ENCODE measurements at regions not wholly inside any gene's neighbourhood (a gene's known extent, or its start where the extent isn't known, plus 50 kb on each side); places are given as distances from the start of the nearest gene placed in this dataset.
A peak's percentile ranks its signal among the peaks of the same experiment; 100 is the strongest.

DNA sequence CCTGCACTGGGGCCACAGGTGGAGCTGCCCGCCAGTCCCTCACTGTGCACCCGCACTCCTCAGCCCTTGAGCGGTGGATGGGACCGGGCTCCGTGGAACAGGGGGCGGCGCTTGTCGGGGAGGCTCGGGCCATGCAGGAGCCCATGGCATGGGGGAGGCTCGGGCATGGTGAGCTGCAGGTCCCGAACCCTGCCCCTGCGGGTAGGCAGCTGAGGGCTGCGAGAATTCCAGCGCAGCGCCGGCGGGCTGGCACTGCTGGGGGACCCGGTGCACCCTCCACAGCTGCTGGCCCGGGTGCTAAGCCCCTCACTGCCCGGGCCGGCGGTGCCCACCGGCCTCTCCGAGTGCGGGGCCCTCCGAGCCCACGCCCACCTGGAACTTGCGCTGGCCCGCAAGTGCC lies 877.5 kb upstream of the PCDH9 start:
- H3K4me2 ChIP-seq (ENCODE audit: low read length): no peak overlapping the region
- H3K4me3 ChIP-seq (ENCODE audit: low read length): no peak overlapping the region
- H3K27me3 ChIP-seq (ENCODE audit: low read length): no peaks in the 10 kb centered on the region
- no peaks in the 10 kb centered on the region for H3F3A ChIP-seq (ENCODE audit: low read length, unreplicated experiment)
- intact Hi-C loops (cut with micrococcal nuclease): no loop called here
- no peak overlapping the region for H2AFZ ChIP-seq (ENCODE audit: low read length)
- H3K9ac ChIP-seq (ENCODE audit: low read length): no peak overlapping the region
- CTCF ChIA-PET: no interaction called here
- no TSS peak for BruUV-seq (replicated peaks)
- POLR2A ChIA-PET (ENCODE audit: unreplicated experiment): no interaction called here
- DNase-seq (no peak), ATAC-seq (no peak)
- H3K36me3 ChIP-seq (ENCODE audit: low read depth, low read length): no peaks in the 10 kb centered on the region
- H3K4me1 ChIP-seq (ENCODE audit: insufficient read depth, low read length): no peaks in the 10 kb centered on the region
- H3K9me2 ChIP-seq (replicated peaks; ENCODE audit: low read length): no peaks in the 10 kb centered on the region
- no peak overlapping the region for H3K27ac ChIP-seq (ENCODE audit: low read length)
- H3K79me2 ChIP-seq (ENCODE audit: low read length): no peaks in the 10 kb centered on the region
- H3K9me3 ChIP-seq (ENCODE audit: low read length): no peaks in the 10 kb centered on the region
- no peaks in the 10 kb centered on the region for H4K20me1 ChIP-seq (ENCODE audit: low read length)
- no peak for TF ChIP-seq EZH2 (IDR thresholded peaks at IDR 0.05; ENCODE audit: low read length, unreplicated experiment)
- TF ChIP-seq, protein P1, sequence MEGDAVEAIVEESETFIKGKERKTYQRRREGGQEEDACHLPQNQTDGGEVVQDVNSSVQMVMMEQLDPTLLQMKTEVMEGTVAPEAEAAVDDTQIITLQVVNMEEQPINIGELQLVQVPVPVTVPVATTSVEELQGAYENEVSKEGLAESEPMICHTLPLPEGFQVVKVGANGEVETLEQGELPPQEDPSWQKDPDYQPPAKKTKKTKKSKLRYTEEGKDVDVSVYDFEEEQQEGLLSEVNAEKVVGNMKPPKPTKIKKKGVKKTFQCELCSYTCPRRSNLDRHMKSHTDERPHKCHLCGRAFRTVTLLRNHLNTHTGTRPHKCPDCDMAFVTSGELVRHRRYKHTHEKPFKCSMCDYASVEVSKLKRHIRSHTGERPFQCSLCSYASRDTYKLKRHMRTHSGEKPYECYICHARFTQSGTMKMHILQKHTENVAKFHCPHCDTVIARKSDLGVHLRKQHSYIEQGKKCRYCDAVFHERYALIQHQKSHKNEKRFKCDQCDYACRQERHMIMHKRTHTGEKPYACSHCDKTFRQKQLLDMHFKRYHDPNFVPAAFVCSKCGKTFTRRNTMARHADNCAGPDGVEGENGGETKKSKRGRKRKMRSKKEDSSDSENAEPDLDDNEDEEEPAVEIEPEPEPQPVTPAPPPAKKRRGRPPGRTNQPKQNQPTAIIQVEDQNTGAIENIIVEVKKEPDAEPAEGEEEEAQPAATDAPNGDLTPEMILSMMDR (conservative IDR thresholded peaks at IDR 0.05; ENCODE audit: low read depth, low read length): no peak
- TF ChIP-seq EZH2phosphoT487 (IDR thresholded peaks at IDR 0.05; ENCODE audit: borderline replicate concordance, low read length): no peak

DNA sequence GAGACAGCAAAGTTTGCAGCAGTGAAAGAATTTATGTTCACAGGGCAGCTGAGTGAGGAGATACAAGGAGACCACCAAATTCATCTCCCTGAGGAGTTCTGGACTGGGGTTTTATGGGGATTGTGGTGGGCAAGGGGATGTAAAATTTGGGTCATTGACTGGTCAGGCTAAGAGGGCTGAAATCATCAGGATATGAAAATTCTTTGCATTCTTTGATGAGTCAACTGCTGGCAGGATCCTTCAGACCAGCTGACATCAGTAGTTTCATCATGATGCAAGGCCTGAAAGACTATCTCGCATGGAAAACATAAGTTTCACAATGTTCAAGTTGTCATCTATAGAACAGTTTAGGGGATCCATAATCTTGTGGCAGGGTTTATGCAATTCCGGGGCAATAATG lies 869.5 kb upstream of the PCDH9 start:
- no peak overlapping the region for H3K4me2 ChIP-seq (ENCODE audit: low read length)
- ChIA-PET POLR2A (ENCODE audit: unreplicated experiment) (no interaction called here), CTCF (no interaction called here)
- H2AFZ ChIP-seq (ENCODE audit: low read length): no peak overlapping the region
- no peaks in the 10 kb centered on the region for H3K9me2 ChIP-seq (replicated peaks; ENCODE audit: low read length)
- no peaks in the 10 kb centered on the region for H3K27me3 ChIP-seq (ENCODE audit: low read length)
- no peaks in the 10 kb centered on the region for H3K79me2 ChIP-seq (ENCODE audit: low read length)
- no peak overlapping the region for H3K9ac ChIP-seq (ENCODE audit: low read length)
- ATAC-seq (peak; percentile 73), DNase-seq (peak; percentile 61)
- no peak overlapping the region for H3K27ac ChIP-seq (ENCODE audit: low read length)
- peaks cover 6% of the 10 kb centered on the region; the same call in 1 of the 2 replicates for H3K4me1 ChIP-seq (ENCODE audit: insufficient read depth, low read length)
- no peaks in the 10 kb centered on the region for H3F3A ChIP-seq (ENCODE audit: low read length, unreplicated experiment)
- intact Hi-C loops (cut with micrococcal nuclease): no loop called here
- no TSS peak for BruUV-seq (replicated peaks)
- H3K9me3 ChIP-seq (ENCODE audit: low read length): no peaks in the 10 kb centered on the region
- no peaks in the 10 kb centered on the region for H3K36me3 ChIP-seq (ENCODE audit: low read depth, low read length)
- TF ChIP-seq, protein P1 (conservative IDR thresholded peaks at IDR 0.05; ENCODE audit: low read depth, low read length): no peak
- no peak for TF ChIP-seq EZH2phosphoT487 (IDR thresholded peaks at IDR 0.05; ENCODE audit: borderline replicate concordance, low read length)
- TF ChIP-seq EZH2 (IDR thresholded peaks at IDR 0.05; ENCODE audit: low read length, unreplicated experiment): no peak
- no peaks in the 10 kb centered on the region for H4K20me1 ChIP-seq (ENCODE audit: low read length)
- no peak overlapping the region for H3K4me3 ChIP-seq (ENCODE audit: low read length)

DNA sequence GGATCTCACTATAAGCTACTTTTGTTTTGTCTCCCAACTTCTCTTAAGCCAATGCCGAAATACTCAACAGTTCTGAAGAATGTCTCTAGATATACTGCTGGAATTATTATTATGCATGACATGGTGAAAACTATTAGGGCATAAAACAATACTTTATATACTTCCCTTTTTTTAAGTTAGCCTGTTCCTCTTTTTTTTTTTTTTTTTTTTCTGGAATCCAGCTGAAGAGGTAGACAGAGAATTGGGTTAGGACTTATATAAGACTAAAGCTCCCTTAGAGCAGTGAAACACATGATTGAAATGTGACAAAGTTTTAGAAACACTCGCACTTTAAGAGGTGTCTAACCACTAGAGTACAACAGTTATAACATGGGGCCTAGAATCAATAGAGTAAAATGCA lies 850.9 kb upstream of the PCDH9 start:
- Histone ChIP-seq H3K36me3 (ENCODE audit: low read depth, low read length) (no peaks in the 10 kb centered on the region), H3K9ac (ENCODE audit: low read length) (no peak overlapping the region), H3K4me2 (ENCODE audit: low read length) (no peak overlapping the region), H3K9me3 (ENCODE audit: low read length) (no peaks in the 10 kb centered on the region), H4K20me1 (ENCODE audit: low read length) (no peaks in the 10 kb centered on the region), H3K9me2 (replicated peaks; ENCODE audit: low read length) (no peaks in the 10 kb centered on the region), H3K27ac (ENCODE audit: low read length) (no peak overlapping the region), H3F3A (ENCODE audit: low read length, unreplicated experiment) (no peaks in the 10 kb centered on the region), H3K4me1 (ENCODE audit: insufficient read depth, low read length) (no peaks in the 10 kb centered on the region; the same call in 1 of the 2 replicates), H3K79me2 (ENCODE audit: low read length) (no peaks in the 10 kb centered on the region), H2AFZ (ENCODE audit: low read length) (no peak overlapping the region), H3K27me3 (ENCODE audit: low read length) (no peaks in the 10 kb centered on the region), H3K4me3 (ENCODE audit: low read length) (no peak overlapping the region)
- DNase-seq: no peak
- no peak for ATAC-seq
- TF ChIP-seq EZH2 (IDR thresholded peaks at IDR 0.05; ENCODE audit: low read length, unreplicated experiment) (no peak), EZH2phosphoT487 (IDR thresholded peaks at IDR 0.05; ENCODE audit: borderline replicate concordance, low read length) (no peak)
- TF ChIP-seq, protein P1 (conservative IDR thresholded peaks at IDR 0.05; ENCODE audit: low read depth, low read length): no peak
- intact Hi-C loops (cut with micrococcal nuclease): no loop called here
- ChIA-PET CTCF (no interaction called here), POLR2A (ENCODE audit: unreplicated experiment) (interaction anchor here (0.6 kb wide), 1 partner anchor 265 kb away, joined by 4 read pairs; no protein-coding TSS in a partner anchor)
- no TSS peak for BruUV-seq (replicated peaks)

Data from PC-3 (cell line).